PC-9 (cell line): ENCODE measurements at regions not wholly inside any gene's neighbourhood (a gene's known extent, or its start where the extent isn't known, plus 50 kb on each side); places are given as distances from the start of the nearest gene placed in this dataset.

Experiments used
- BruUV-seq: library from RNA; stranded (reverse); fragments of 400-500 nt; replicated peaks from 2 replicates; lab custom pipeline; 2021; lab: Mats Ljungman, UMichigan
- CTCF ChIA-PET: fragments of 300-600 bp; sonication (Branson Sonifier 250); formaldehyde crosslinking; loops from one replicate; lab custom pipeline; 2022; ENCODE audit warnings: antibody characterized with exemption; lab: Charles Lee
- POLR2A ChIA-PET: fragments of 300-600 bp; sonication (Branson Sonifier 250); formaldehyde crosslinking; loops from one replicate; lab custom pipeline; 2022; ENCODE audit warnings: antibody characterized with exemption; ENCODE audit not compliant: unreplicated experiment; lab: Charles Lee
- DNase-seq, 2 experiments: peaks; one replicate each; pipeline versions ENCODE4 v3.0.0 to v3.0.0-alpha.2; 2015 to 2022; ENCODE audit warnings: mixed read lengths in 1 of 2
- H2AFZ ChIP-seq: fragments of 200-600 bp; sonication (generic); 2 replicates; pipeline ENCODE4 v1.8.1; 2017; ENCODE audit warnings: antibody characterized with exemption
- H3F3A ChIP-seq: fragments of 200-600 bp; sonication (generic); 2 replicates; pipeline ENCODE4 v1.8.1; 2017; ENCODE audit warnings: antibody characterized with exemption, mild to moderate bottlenecking, low read depth; ENCODE audit not compliant: insufficient read depth
- H3K27ac ChIP-seq: fragments of 200-600 bp; sonication (generic); 2 replicates; pipeline ENCODE4 v1.6.1; 2016; ENCODE audit warnings: mixed run types
- H3K27me3 ChIP-seq: fragments of 200-600 bp; sonication (generic); 2 replicates; pipeline ENCODE4 v1.6.1; 2016; ENCODE audit warnings: low read depth, mixed run types; ENCODE audit not compliant: insufficient read depth
- H3K36me3 ChIP-seq: fragments of 200-600 bp; sonication (generic); 2 replicates; pipeline ENCODE4 v1.6.1; 2016; ENCODE audit warnings: low read depth, mixed run types
- H3K4me1 ChIP-seq: fragments of 200-600 bp; sonication (generic); replicated peaks from 2 replicates; pipeline ENCODE4 v1.6.1; 2016; ENCODE audit warnings: mixed run types; ENCODE audit not compliant: insufficient read depth
- H3K4me2 ChIP-seq: fragments of 200-600 bp; sonication (generic); 2 replicates; pipeline ENCODE4 v1.6.1; 2017; ENCODE audit warnings: mixed run types
- H3K4me3 ChIP-seq: fragments of 200-600 bp; sonication (generic); 2 replicates; pipeline ENCODE4 v1.6.1; 2016; ENCODE audit warnings: mixed run types
- H3K79me2 ChIP-seq: fragments of 200-600 bp; sonication (generic); 2 replicates; pipeline ENCODE4 v1.6.1; 2017; ENCODE audit warnings: low read depth, mixed run types
- H3K9me2 ChIP-seq: fragments of 200-600 bp; sonication (generic); 2 replicates; pipeline ENCODE4 v1.8.1; 2017; ENCODE audit warnings: mild to moderate bottlenecking; ENCODE audit not compliant: insufficient read depth
- H3K9me3 ChIP-seq: fragments of 200-600 bp; sonication (generic); 2 replicates; pipeline ENCODE4 v1.8.1; 2016; ENCODE audit warnings: low read depth; ENCODE audit not compliant: insufficient read depth
- H4K20me1 ChIP-seq: fragments of 200-600 bp; sonication (generic); 2 replicates; pipeline ENCODE4 v1.8.1; 2017; ENCODE audit not compliant: insufficient read depth
- EZH2 ChIP-seq: fragments of 200-600 bp; sonication (generic); IDR thresholded peaks from 2 replicates; pipeline ENCODE4 v1.8.0; 2017; ENCODE audit warnings: antibody characterized with exemption, low read depth
- intact Hi-C: fragments of 100-400 bp; cut with micrococcal nuclease; formaldehyde crosslinking; loops from one replicate; pipeline ENCODE4 v1.10.0; 2022; ENCODE audit not compliant: unreplicated experiment
- TF ChIP-seq, protein P1 (sequence below): fragments of 200-600 bp; sonication (generic); conservative IDR thresholded peaks from 2 replicates; pipeline ENCODE4 v1.6.1; 2017; ENCODE audit warnings: mixed run types, antibody characterized with exemption, mild to moderate bottlenecking, moderate library complexity

DNA sequence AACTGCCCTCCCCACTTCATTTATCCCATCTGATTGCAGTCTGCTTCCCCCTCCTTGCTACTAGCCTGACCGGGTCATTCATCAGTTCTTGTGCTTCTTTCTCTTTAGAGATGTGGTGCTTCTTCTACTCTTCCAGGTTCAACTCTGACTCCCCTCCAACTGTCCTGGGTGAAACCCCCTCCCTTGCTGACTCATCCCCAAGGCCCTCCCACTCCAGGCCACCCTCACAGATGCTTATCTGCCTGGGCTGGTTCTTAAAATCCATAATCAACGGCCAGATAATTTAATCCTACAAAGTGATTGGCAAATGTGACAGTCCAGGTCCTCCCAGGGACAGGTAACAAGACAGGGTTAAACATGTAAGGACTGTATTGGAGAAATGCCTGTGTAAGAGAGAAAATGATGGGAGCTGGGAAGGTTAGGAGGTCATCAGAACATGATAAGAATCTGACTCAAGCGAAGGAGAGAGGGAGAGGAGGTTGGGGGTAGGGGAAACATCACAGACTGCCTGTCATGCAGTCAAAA is 182.8 kb upstream of the C1QTNF7 start:
- BruUV-seq = no TSS peak
- Histone ChIP-seq H3K27me3 (no peaks in the 10 kb centered on the region), H3K9me2 (no peaks in the 10 kb centered on the region), H3F3A (no peaks in the 10 kb centered on the region), H3K4me2 (no peak overlapping the region), H3K4me3 (no peak overlapping the region), H3K36me3 (no peaks in the 10 kb centered on the region), H3K27ac (no peak overlapping the region), H3K9me3 (no peaks in the 10 kb centered on the region), H3K79me2 (no peaks in the 10 kb centered on the region), H4K20me1 (no peaks in the 10 kb centered on the region), H2AFZ (no peak overlapping the region), H3K4me1 (no peaks in the 10 kb centered on the region)
- TF ChIP-seq, protein P1, sequence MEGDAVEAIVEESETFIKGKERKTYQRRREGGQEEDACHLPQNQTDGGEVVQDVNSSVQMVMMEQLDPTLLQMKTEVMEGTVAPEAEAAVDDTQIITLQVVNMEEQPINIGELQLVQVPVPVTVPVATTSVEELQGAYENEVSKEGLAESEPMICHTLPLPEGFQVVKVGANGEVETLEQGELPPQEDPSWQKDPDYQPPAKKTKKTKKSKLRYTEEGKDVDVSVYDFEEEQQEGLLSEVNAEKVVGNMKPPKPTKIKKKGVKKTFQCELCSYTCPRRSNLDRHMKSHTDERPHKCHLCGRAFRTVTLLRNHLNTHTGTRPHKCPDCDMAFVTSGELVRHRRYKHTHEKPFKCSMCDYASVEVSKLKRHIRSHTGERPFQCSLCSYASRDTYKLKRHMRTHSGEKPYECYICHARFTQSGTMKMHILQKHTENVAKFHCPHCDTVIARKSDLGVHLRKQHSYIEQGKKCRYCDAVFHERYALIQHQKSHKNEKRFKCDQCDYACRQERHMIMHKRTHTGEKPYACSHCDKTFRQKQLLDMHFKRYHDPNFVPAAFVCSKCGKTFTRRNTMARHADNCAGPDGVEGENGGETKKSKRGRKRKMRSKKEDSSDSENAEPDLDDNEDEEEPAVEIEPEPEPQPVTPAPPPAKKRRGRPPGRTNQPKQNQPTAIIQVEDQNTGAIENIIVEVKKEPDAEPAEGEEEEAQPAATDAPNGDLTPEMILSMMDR = no peak
- TF ChIP-seq EZH2 = no peak
- ChIA-PET POLR2A (no interaction called here), CTCF (no interaction called here)
- intact Hi-C loops = loop anchor here (2.0 kb wide), 1 partner anchor 208 kb away; no protein-coding TSS in a partner anchor
- DNase-seq = no peak

DNA sequence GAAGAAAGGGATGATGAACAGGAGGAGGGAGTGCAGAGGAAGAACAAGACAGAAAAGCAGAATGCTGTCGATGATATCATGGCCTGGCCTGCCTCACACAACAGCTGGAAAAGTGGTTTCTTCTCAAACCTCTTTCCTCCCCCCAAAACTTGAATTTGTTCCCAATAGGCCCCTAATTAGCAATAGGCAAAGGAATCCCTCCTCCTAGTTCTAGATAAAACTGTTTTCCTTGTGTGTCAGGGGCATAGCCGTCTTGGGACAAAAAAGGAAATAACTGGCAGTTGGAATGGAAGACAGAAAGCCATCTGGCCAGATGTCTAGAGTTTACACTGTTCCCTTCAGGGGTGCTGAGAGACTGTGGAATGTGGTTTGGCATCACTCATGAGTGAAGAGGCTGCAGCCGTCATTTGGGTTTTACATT is 177.8 kb upstream of the C1QTNF7 start:
- intact Hi-C loops = no loop called here
- Histone ChIP-seq H3K79me2 (no peaks in the 10 kb centered on the region), H3K9me3 (no peaks in the 10 kb centered on the region), H3K4me2 (no peak overlapping the region), H3K27ac (no peak overlapping the region), H3K4me1 (no peaks in the 10 kb centered on the region), H3K27me3 (no peaks in the 10 kb centered on the region), H3K36me3 (no peaks in the 10 kb centered on the region), H3K4me3 (no peak overlapping the region), H2AFZ (no peak overlapping the region), H3K9me2 (no peaks in the 10 kb centered on the region), H3F3A (no peaks in the 10 kb centered on the region), H4K20me1 (no peaks in the 10 kb centered on the region)
- no peak for DNase-seq
- POLR2A ChIA-PET = no interaction called here
- BruUV-seq = no TSS peak
- CTCF ChIA-PET = no interaction called here
- TF ChIP-seq, protein P1 = no peak
- no peak for TF ChIP-seq EZH2

DNA sequence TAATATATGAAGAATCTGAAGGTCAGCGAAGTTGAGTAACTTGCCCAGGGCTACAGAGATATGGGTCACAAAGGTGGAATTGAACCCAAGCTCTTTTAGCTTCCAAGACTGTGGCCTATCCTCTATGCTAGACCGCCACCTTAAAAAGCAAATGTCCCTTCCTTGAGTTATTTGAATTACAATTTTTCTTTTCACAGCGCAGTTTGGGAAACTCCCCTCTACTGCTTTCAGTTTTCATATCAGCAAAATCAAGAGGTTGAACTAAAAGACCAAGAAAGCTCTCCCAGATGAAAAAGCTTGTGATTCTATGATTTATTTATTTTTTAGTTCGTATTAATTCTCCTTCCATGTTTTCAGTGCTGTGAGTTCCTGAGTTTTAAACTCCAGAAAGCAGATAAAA is 174.5 kb upstream of the C1QTNF7 start:
- no TSS peak for BruUV-seq
- ChIA-PET POLR2A (no interaction called here), CTCF (no interaction called here)
- DNase-seq = no peak
- H3K9me3 ChIP-seq = no peaks in the 10 kb centered on the region
- H4K20me1 ChIP-seq = no peaks in the 10 kb centered on the region
- intact Hi-C loops = no loop called here
- H3K4me2 ChIP-seq = no peak overlapping the region
- no peaks in the 10 kb centered on the region for H3K36me3 ChIP-seq
- no peak overlapping the region for H3K27ac ChIP-seq
- H2AFZ ChIP-seq = no peak overlapping the region
- TF ChIP-seq EZH2 = no peak
- TF ChIP-seq, protein P1 = no peak
- no peaks in the 10 kb centered on the region for H3K79me2 ChIP-seq
- no peaks in the 10 kb centered on the region for H3F3A ChIP-seq
- no peak overlapping the region for H3K4me3 ChIP-seq
- H3K27me3 ChIP-seq = no peaks in the 10 kb centered on the region
- H3K4me1 ChIP-seq = no peaks in the 10 kb centered on the region
- H3K9me2 ChIP-seq = no peaks in the 10 kb centered on the region
